Uterus (tissue), 3 donors: ENCODE measurements at regions not wholly inside any gene's neighbourhood (a gene's known extent, or its start where the extent isn't known, plus 50 kb on each side); places are given as distances from the start of the nearest gene placed in this dataset.

Experiments used
- DNase-seq, 2 donors: peaks; one replicate each; pipeline ENCODE4 v3.0.0-alpha.2; 2019 to 2020
- H3K27ac ChIP-seq, 2 donors: fragments of 200-600 bp; sonication (generic); 1 replicate in 1 of 2; 2 replicates in 1 of 2; pipeline ENCODE4 v1.5.1; 2016 to 2018
- H3K27me3 ChIP-seq, 2 donors: fragments of 200-600 bp; sonication (generic); one replicate each; pipeline ENCODE4 v1.5.1; 2018 to 2019; ENCODE audit warnings: control low read depth in 1 of 2
- H3K36me3 ChIP-seq, 2 donors: fragments of 200-600 bp; sonication (generic); one replicate each; pipeline ENCODE4 v1.5.1; 2019; ENCODE audit warnings: control low read depth in 1 of 2
- H3K4me1 ChIP-seq, 2 donors: fragments of 200-600 bp; sonication (generic); one replicate each; pipeline ENCODE4 v1.5.1; 2018 to 2019; ENCODE audit warnings: control low read depth in 1 of 2
- H3K4me3 ChIP-seq, 2 donors: fragments of 200-600 bp; sonication (generic); 1 replicate in 1 of 2; 2 replicates in 1 of 2; pipeline ENCODE4 v1.5.1; 2018 to 2019; ENCODE audit warnings: mild to moderate bottlenecking in 1 of 2
- H3K9me3 ChIP-seq, 2 donors: fragments of 200-600 bp; sonication (generic); one replicate each; pipeline ENCODE4 v1.5.1; 2019; ENCODE audit warnings: control low read depth in 1 of 2
- POLR2A ChIP-seq, 2 donors: fragments of 450-650 bp; IDR thresholded peaks; one replicate each; pipeline ENCODE4 v1.6.1; 2016; ENCODE audit warnings: antibody characterized with exemption in 2 of 2, mild to moderate bottlenecking in 1 of 2, moderate library complexity in 1 of 2
- intact Hi-C: fragments of 100-400 bp; cut with DNase I; formaldehyde crosslinking; loops from one replicate; pipeline ENCODE4 v1.15.1; 2023; ENCODE audit warnings: low total_unique reads
- TF ChIP-seq, protein P1 (sequence below), 4 experiments: fragments of 200-600 bp in 2 of 4; fragments of 450-650 bp in 2 of 4; sonication (generic) in 2 of 4; IDR thresholded peaks; one replicate each; pipeline ENCODE4 v1.5.1; 2016 to 2019; ENCODE audit warnings: antibody characterized with exemption in 4 of 4, mild to moderate bottlenecking in 2 of 4, moderate library complexity in 1 of 4
- donor health status: DM: yes; HTN: yes; CAD: no.

DNA sequence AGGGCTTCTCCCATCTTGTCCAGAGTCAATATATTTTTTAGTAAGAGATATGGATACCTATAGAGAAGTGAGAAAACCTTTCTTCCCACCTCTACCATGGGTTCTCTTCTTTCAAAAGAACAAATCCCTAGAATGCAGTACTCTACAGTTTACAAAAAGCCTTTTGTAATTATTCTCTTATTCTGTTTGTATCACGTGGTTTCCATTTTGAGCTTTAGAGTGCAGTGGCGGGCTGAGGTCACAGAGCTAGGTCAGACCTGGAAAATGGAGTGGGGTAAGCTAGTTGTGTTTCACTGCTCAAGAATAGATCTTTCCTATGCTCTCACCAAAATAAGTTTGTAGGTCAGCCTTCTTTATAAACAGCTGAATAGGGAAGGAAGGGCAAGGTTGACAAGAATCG lies 85.3 kb upstream of the MAF start:
- Histone ChIP-seq H3K27ac (no peak overlapping the region), H3K4me3 (no peak overlapping the region), H3K9me3 (no peaks in the 10 kb centered on the region), H3K27me3 (no peaks in the 10 kb centered on the region), H3K4me1 (no peaks in the 10 kb centered on the region), H3K36me3 (no peaks in the 10 kb centered on the region)
- TF ChIP-seq POLR2A (IDR thresholded peaks at IDR 0.05) = no peak
- TF ChIP-seq, protein P1, sequence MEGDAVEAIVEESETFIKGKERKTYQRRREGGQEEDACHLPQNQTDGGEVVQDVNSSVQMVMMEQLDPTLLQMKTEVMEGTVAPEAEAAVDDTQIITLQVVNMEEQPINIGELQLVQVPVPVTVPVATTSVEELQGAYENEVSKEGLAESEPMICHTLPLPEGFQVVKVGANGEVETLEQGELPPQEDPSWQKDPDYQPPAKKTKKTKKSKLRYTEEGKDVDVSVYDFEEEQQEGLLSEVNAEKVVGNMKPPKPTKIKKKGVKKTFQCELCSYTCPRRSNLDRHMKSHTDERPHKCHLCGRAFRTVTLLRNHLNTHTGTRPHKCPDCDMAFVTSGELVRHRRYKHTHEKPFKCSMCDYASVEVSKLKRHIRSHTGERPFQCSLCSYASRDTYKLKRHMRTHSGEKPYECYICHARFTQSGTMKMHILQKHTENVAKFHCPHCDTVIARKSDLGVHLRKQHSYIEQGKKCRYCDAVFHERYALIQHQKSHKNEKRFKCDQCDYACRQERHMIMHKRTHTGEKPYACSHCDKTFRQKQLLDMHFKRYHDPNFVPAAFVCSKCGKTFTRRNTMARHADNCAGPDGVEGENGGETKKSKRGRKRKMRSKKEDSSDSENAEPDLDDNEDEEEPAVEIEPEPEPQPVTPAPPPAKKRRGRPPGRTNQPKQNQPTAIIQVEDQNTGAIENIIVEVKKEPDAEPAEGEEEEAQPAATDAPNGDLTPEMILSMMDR (IDR thresholded peaks at IDR 0.05) = no peak
- no peak for DNase-seq
- intact Hi-C loops = no loop called here

DNA sequence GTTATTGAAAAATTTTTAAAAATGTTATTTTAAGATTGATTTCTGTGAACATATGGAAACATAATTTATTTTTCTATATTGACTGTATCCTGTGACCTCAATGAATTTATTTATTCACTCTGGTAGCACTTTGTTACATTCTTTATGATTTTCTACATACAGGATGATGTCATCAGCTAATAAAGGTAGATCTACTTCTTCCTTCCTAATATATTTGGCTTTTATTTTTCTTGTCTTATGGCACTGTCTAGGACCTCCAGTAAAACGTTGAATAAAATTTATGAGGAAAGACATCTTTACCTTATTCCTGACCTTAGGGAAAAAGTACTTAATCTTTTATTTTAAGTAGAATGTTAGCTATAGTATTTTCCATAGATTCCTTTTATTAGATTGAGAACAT lies 78.8 kb upstream of the MAF start:
- DNase-seq = no peak
- H3K9me3 ChIP-seq = no peaks in the 10 kb centered on the region
- intact Hi-C loops = no loop called here
- H3K4me3 ChIP-seq = no peak overlapping the region
- no peaks in the 10 kb centered on the region for H3K27me3 ChIP-seq
- no peak overlapping the region for H3K27ac ChIP-seq
- H3K36me3 ChIP-seq = no peaks in the 10 kb centered on the region
- no peak for TF ChIP-seq POLR2A (IDR thresholded peaks at IDR 0.05)
- TF ChIP-seq, protein P1 (IDR thresholded peaks at IDR 0.05) = no peak
- no peaks in the 10 kb centered on the region for H3K4me1 ChIP-seq

DNA sequence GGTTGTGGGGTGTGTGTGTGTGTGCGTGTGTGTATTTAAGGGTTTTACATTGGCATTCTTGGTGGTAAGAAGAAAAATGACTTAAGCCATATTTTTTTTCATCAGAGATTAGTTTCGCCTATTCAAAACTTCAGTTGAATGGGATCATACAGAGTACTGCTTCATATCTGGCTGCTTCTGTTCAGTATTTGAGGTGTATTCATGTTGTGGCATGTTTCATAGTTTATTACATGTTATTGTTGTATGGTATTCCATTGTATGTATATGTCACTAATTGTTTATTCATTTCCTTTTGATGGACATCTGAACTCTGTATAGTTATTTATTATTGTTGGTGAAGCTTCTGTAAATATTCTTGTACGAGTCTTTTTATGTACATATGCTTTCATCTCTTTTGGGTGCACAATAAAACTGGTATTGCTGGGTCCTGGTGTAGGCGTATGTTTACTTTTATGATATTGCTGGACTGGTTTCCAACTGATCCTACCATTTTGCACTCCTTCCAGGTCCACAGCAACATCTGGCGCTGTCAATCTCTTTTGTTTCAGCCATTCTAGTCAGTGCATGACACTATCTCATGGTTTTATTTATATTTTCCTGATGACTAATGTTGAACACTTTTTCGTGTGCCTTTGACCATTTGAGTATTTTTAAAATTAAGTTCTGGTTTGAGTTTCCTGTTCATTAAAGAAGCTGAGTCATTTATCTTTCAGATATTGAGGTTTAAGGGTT lies 77.4 kb upstream of the MAF start:
- intact Hi-C loops = no loop called here
- TF ChIP-seq POLR2A (IDR thresholded peaks at IDR 0.05) = no peak
- TF ChIP-seq, protein P1 (IDR thresholded peaks at IDR 0.05) = no peak
- Histone ChIP-seq H3K27ac (no peak overlapping the region), H3K4me1 (no peaks in the 10 kb centered on the region), H3K27me3 (no peaks in the 10 kb centered on the region), H3K36me3 (no peaks in the 10 kb centered on the region), H3K9me3 (no peaks in the 10 kb centered on the region), H3K4me3 (no peak overlapping the region)
- DNase-seq = no peak

DNA sequence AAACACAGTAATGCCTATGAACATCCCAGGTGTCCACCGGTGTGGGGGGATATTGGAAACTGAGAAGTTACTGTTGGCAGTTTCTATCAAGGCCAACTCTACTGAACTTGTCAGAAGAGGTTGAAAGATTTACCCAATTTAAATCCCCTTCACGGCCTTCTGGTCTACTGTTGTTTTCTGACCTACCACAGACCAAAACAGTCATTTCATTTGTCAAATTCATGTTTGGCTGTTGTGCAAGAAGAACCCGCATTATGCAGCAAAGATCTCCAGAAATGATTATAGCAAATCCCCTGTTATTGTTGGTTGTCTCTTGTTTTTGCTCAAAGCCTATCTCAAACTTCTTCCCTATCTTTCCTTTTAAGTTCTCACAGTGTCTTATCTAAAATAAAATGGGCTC lies 73.1 kb upstream of the MAF start:
- Histone ChIP-seq H3K36me3 (no peaks in the 10 kb centered on the region), H3K4me3 (no peak overlapping the region), H3K27ac (no peak overlapping the region), H3K4me1 (no peaks in the 10 kb centered on the region), H3K9me3 (no peaks in the 10 kb centered on the region), H3K27me3 (no peaks in the 10 kb centered on the region)
- intact Hi-C loops = no loop called here
- no peak for DNase-seq
- no peak for TF ChIP-seq POLR2A (IDR thresholded peaks at IDR 0.05)
- TF ChIP-seq, protein P1 (IDR thresholded peaks at IDR 0.05) = no peak

DNA sequence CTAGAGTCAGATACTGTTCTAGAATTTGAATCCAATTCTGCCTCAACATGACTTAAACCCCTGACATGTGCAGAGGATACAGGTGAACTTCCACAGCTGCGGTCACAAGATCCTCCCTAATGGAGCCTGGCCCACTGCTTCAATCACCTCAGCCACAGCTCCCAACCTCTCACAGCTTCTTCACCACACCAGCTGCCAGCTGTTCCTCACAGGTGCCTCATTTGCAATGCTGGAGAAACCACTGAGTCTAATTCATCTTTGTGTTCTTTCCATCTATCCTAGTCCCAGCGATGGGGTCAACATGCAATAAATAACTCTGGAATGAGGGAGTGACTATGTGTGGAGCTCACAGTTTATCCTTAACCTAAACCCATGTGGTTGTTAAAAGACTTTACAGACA lies 72.0 kb upstream of the MAF start:
- no peak for TF ChIP-seq POLR2A (IDR thresholded peaks at IDR 0.05)
- TF ChIP-seq, protein P1 (IDR thresholded peaks at IDR 0.05) = no peak
- Histone ChIP-seq H3K36me3 (no peaks in the 10 kb centered on the region), H3K4me3 (no peak overlapping the region), H3K27ac (no peak overlapping the region), H3K27me3 (no peaks in the 10 kb centered on the region), H3K9me3 (no peaks in the 10 kb centered on the region), H3K4me1 (no peaks in the 10 kb centered on the region)
- intact Hi-C loops = no loop called here
- DNase-seq = no peak
